GM18951 (cell line): ENCODE measurements at regions not wholly inside any gene's neighbourhood (a gene's known extent, or its start where the extent isn't known, plus 50 kb on each side); places are given as distances from the start of the nearest gene placed in this dataset.

Source experiments
- POLR2A ChIP-seq: IDR thresholded peaks from 4 replicates; pipeline ENCODE4 v1.6.1; 2011; ENCODE audit warnings: mild to moderate bottlenecking; ENCODE audit not compliant: insufficient read length, insufficient read depth; ENCODE audit errors: extremely low read depth
- in situ Hi-C: fragments of 300-500 bp; cut with MboI; formaldehyde crosslinking; loops from one replicate; pipeline ENCODE4 v1.12.0; 2022; ENCODE audit warnings: low sequenced_read_pairs, mixed read lengths, inconsistent platforms; ENCODE audit not compliant: unreplicated experiment

DNA sequence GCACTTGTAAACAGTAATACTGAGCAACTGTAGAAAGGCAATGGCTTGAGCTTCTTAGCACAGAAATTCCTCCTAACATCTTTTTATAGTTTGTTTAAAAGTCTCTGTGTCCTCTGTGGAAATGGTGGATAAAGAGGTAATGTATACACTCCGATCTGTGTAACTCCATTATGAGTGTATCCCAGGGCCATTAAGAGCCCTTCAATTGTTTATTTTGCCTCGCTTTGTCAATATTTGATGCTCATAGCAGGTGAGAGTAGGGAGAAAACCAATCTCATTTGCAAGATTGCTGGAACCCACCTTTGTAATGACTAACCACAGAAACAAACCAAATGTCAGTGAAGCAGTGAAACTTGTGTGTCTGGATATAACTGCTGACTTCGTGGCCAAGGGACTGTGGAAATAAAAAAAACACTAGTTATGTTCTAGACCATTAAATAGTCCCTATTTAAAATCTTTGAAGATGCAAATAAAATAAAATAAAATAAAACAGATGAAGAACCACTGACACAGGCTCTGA, 598.2 kb upstream of the BOD1L1 start:
- in situ Hi-C loops, result no loop called here
- TF ChIP-seq POLR2A, result no peak

DNA sequence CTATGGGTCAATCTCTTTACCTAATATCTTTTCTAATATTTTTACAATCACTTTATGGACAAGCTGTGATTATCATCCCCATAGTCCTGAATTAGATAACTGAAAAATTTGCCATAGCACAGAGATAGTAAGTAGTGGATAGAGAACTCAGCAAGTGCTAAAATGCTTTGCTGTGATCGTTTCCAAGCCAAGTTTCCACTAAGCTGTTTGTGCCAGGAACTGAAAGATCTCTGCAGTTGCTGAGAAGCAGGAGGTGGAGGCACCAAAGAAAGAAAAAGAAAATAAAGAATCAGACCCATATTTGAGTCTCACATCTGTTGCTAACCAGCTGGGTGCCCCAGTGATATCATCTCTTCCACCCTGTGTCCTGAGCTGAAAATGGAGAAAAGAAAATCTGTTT, 605.6 kb upstream of the BOD1L1 start:
- in situ Hi-C loops, result no loop called here
- TF ChIP-seq POLR2A, result no peak

DNA sequence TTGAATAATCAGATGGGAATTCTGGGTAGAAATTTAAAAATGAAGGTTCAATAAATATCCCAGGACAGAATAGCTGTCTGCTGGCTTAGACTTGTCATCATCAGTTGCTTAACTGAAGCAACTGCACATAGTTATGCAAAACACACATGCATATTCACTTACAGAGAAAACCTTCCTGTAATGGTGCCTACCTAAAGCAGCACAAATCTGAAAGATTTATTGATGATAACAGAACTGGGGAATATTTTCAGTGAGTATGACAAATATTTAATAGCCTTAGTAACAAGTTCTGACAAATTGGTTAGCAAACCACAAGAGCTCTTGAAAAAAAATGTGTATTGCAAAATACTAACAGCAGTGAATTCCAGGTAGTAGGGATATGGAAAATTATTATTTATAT, 606.8 kb upstream of the BOD1L1 start:
- no peak for TF ChIP-seq POLR2A
- in situ Hi-C loops, result no loop called here

DNA sequence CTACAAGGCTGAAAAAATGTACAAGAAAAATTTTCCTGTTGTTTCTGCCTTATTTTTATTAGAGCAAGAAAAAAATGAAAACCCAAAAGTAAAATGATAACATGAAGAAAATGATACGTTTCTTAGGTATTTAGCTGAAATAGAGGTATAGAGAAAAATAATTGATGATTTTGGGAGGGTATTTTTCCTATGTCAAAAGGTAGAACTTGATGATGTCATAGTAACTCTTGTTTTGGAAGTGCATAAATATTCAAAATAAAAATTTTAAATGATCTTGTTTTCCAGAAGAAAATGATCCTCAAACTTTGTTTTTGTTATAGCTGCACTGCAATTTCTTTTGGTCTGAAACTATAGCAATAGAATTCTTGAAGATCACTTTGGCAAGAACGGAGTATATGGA, 608.8 kb upstream of the BOD1L1 start:
- no peak for TF ChIP-seq POLR2A
- in situ Hi-C loops, result no loop called here

DNA sequence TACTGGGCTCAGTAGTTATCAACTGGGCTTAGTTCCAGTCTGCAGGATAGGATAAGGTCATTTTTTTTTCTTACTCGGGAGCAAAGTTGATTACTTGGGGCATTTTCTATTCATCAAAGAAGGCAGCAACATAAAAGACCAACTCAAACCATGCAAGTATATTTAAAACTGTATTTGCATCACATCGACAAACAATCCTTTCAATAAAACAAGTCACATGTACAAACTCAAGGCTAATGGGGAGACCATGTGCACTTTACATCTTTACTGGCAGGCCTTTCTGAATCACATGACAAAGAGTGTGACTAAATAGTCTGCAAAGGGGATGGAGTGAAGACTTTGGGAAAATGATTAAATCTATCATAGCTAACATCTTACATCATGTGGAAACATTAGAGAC, 610.4 kb upstream of the BOD1L1 start:
- no peak for TF ChIP-seq POLR2A
- in situ Hi-C loops, result no loop called here

DNA sequence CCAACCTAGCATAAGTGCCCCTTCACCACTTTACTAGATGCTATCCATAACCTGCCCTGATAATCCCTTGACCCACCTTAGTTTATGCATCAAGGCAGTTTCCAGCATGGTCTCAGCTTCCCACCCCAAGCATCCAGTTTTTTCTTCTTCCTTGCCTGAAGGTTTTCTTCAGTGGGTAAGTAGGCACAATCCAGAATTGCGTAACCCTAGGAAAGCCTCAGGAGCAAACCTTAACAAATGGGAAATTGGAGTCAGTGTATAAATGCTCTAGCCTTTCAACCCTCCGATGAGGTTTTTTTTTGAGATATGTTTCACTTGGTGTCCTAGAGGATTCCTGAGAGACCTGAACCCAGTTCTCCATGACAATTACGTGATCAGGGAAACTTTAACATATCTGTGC, 614.0 kb upstream of the BOD1L1 start:
- in situ Hi-C loops, result no loop called here
- TF ChIP-seq POLR2A, result no peak

DNA sequence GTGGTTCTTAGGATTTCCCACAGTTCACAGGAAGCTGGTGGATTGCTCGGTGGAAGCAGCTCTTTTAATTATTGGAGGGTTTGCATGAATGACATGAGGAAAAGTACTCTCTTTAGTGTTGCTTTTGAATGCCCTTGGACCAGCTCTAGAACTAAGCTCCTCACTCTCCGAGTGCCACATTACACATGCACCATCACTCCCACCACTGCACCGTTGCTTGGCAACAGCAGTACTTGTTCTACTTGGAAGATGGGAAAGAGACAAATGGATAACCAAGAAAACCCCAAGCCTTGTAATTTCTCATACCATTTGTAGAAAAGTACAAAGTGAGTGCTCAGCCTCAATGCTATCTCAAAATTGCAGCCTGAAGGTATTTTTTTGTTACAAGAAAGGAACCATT, 620.2 kb upstream of the BOD1L1 start:
- in situ Hi-C loops, result no loop called here
- TF ChIP-seq POLR2A, result no peak

DNA sequence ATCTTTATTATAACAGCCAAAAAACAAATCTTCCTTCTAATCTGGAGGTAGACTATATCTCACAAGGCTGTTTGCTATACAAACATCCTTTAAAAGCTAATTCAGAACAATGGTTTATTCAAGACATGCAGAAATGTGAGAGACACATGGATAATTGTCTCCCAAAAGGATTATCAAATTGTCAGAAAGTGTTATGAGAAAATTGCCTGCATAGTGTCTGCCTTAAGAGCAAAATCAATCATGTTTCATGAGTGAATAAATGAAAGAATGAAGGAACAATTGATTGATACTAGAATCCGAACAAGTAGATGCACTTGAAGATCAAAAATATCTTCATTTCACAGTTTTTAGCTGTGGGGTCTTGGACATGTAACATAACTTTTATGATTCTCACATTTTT, 621.7 kb upstream of the BOD1L1 start:
- in situ Hi-C loops, result no loop called here
- no peak for TF ChIP-seq POLR2A

DNA sequence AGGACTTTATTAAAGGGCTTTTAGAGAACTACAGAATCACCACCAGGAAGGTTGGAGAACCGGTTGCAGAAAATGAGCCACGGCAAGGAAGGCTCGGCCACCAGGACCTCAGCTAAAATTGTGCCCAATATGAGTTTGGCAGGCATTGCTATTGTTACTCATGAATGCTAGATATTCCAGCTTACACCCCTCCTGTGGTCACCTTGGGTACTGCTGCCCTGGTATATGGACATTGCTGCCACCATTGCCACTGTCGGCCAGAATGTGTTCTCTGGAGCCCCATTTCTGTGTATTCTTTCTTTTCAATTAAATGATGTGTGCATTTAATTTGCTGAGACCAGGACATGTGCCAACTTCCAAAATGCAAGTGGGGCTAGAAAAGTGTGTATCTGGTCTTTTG, 626.7 kb upstream of the BOD1L1 start:
- no peak for TF ChIP-seq POLR2A
- in situ Hi-C loops, result no loop called here

DNA sequence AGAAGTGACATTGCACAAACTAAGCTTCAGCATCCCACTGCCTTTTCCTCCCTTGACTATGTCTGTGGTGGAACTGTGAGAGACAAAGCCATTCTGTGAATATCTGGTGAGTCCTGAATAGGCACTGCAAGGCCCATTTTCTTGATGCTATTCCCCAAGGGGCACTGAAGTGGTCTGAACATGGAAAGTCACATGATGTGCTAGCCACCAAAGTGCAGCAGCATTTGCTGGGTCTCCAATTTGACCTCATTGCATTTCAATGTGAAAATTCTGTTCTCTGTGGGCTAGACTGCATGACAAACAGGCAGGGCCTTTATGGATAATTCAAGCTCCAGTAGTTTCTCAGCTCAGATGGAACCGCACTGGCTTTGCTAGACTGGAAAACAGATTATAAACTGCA, 627.4 kb upstream of the BOD1L1 start:
- in situ Hi-C loops, result no loop called here

DNA sequence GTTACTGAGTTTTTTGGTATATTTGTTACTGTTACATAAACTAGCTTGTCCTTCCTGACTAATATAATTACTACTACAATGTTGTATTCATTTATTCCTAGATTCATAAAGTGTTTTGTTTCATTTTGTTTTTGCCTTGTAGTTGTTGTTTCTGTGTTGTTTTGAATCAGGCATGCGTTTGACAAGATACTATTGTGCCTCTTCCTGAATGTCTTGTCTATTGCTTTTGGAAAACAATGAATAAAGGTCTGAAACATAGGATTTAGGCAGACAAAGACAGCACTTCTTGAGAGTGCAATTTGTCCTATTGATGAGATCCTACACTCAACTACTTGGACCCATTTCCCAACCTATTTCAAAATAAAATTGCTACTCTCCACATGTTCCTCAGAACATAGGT, 630.4 kb upstream of the BOD1L1 start:
- in situ Hi-C loops, result no loop called here
- TF ChIP-seq POLR2A, result no peak

More for the DNA sequence above, 627.4 kb upstream of the BOD1L1 start:
- TF ChIP-seq POLR2A, result no peak

DNA sequence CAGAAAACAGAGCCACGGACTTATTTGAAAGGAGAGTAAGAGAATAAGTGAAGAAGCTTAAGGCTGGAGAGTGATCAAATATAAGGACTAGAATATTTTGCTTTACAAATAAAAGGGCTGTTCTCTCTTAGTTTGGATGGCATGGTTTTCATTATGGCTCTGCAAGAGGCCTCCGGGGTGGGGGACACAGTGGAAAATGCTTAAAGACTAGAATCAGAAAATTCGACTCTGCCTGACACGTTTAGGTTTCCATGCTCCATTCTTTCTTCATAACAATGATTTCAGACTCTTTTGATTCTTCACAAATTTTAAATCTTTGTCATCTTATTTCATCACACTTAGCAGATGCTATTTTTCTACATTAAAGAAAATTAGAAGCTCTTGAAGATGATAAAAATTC, 632.4 kb upstream of the BOD1L1 start:
- in situ Hi-C loops, result no loop called here
- no peak for TF ChIP-seq POLR2A

DNA sequence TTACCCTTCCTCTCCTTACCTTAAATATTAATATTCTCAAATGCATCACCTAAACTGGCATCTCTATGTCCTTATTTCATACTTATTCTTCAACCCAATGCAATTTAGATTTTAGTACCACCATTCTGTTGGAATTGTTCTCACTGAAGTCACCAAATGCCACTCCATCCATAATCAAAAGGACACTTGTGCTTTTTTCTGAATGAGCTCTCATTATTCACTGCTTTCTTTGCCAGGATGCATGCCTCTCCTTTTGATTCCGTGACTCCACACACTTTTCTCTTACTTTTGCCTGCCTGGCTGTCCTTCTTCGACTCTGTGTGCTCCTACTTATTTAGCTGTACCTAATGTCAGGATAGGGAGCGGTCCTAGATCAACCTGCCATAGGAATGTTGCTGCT, 633.1 kb upstream of the BOD1L1 start:
- in situ Hi-C loops, result no loop called here
- no peak for TF ChIP-seq POLR2A

DNA sequence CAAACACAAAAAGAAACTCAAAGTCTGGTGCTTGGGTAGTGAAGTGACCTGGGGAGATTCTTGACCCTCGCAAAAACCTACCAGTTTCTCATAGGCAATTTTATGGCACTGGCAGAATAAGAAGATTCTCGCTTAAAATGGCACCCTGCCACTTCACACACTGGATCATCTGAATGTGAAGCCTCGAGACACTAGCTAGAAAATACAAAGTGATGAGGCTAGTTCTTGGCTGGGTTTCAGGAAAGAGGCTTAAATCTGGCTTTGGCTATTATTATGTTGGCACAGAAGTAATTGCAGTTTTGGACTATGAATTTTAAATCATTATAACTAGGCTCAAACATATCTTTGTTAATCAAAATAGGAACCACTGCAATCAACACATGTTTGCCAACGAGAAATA, 634.7 kb upstream of the BOD1L1 start:
- TF ChIP-seq POLR2A, result no peak
- in situ Hi-C loops, result no loop called here

DNA sequence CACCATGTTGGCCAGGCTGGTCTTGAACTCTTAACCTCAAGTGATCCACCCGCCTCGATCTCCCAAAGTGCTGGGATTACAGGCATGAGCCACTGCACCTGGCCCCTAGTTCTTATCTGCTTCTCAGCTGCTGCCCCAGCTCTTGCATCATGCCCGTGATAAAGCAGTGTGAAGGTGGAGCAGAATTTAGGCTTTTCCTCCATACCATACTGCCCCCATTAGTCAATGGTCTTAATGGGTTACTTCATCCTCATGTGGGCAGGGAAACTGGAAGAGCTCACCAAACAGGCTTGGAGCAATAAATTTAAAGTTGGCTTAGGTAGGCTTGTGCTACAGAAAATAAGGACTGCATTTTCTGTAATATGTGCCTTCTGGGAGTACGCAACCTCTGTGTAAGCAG, 636.9 kb upstream of the BOD1L1 start:
- in situ Hi-C loops, result no loop called here
- no peak for TF ChIP-seq POLR2A

DNA sequence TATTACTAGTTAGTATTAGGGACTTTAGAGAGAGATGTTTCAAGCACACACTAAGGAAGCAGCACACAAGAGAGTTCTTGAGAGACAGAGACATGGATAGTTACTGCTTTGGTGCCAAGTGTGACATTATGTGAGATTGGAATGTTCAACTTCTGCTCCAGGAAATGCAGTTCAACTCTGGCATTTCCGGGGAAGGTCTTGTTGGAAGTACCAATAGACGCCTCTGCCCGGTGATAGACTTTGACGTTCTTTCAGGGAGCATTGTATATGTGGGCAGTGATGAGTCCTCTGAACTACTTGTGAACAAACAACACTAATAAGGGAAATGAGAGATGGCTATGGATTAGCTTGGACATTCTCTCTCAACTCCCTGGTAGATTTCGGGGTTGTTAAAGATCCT, 638.1 kb upstream of the BOD1L1 start:
- in situ Hi-C loops, result no loop called here
- TF ChIP-seq POLR2A, result no peak
